GM23248 (cell line): ENCODE measurements at regions not wholly inside any gene's neighbourhood (a gene's known extent, or its start where the extent isn't known, plus 50 kb on each side); places are given as distances from the start of the nearest gene placed in this dataset.

Experiments
- EZH2 ChIP-seq: fragments of 200-600 bp; sonication (generic); IDR thresholded peaks from 2 replicates; pipeline ENCODE4 v1.6.1; 2018; ENCODE audit warnings: antibody characterized with exemption, mild to moderate bottlenecking; ENCODE audit not compliant: insufficient read depth, poor library complexity, severe bottlenecking
- EZH2phosphoT487 ChIP-seq: fragments of 200-600 bp; sonication (generic); IDR thresholded peaks from 2 replicates; pipeline ENCODE4 v1.6.1; 2018; ENCODE audit warnings: antibody characterized with exemption, moderate library complexity, mild to moderate bottlenecking, low read depth; ENCODE audit not compliant: insufficient read depth

GRCh38 chr1:177479600-177479999, 308.8 kb downstream of the BRINP2 start:
- TF ChIP-seq EZH2phosphoT487, result no peak
- TF ChIP-seq EZH2, result no peak
